Activated CD8-positive, alpha-beta T cell treated with anti-CD3 and anti-CD28 coated beads, Interleukin-2, amount 10 ng/mL, durations not matched to agents 7 days and 5 days (primary cell): ENCODE measurements at regions not wholly inside any gene's neighbourhood (a gene's known extent, or its start where the extent isn't known, plus 50 kb on each side); places are given as distances from the start of the nearest gene placed in this dataset.

Experiments used
- ATAC-seq: fragments of 150-1000 bp; cut with Tn5 transposase; one replicate; pipeline ENCODE4 v1.10.0; 2021; ENCODE audit warnings: moderate library complexity
- CTCF ChIA-PET: fragments of 350-600 bp; sonication (Branson Sonifier 250); formaldehyde crosslinking; loops from one replicate; lab custom pipeline; 2021; ENCODE audit warnings: antibody characterized with exemption; lab: Charles Lee
- POLR2A ChIA-PET: fragments of 350-600 bp; sonication (Branson Sonifier 250); formaldehyde crosslinking; loops from one replicate; lab custom pipeline; 2021; ENCODE audit warnings: antibody characterized with exemption; lab: Charles Lee
- DNase-seq: peaks from one replicate; pipeline ENCODE4 v3.0.0-alpha.2; 2020
- H3K27ac Mint-ChIP-seq: one replicate; pipeline ENCODE4 v1.8.0; 2021; ENCODE audit warnings: mild to moderate bottlenecking, mixed read lengths
- H3K27me3 Mint-ChIP-seq: one replicate; pipeline ENCODE4 v1.8.0; 2021; ENCODE audit warnings: low read depth, mixed read lengths
- H3K36me3 Mint-ChIP-seq: one replicate; pipeline ENCODE4 v1.8.0; 2021; ENCODE audit warnings: low read depth, mixed read lengths
- H3K4me1 Mint-ChIP-seq: one replicate; pipeline ENCODE4 v1.8.0; 2021; ENCODE audit warnings: low read depth, mixed read lengths
- H3K4me3 Mint-ChIP-seq: one replicate; pipeline ENCODE4 v1.8.0; 2021; ENCODE audit warnings: mild to moderate bottlenecking, mixed read lengths
- H3K9me3 Mint-ChIP-seq: one replicate; pipeline ENCODE4 v1.8.0; 2022; ENCODE audit warnings: mixed read lengths; ENCODE audit not compliant: insufficient read depth

- Mint-ChIP-seq H3K9me3 (no peaks in the 10 kb centered on the region), H3K27me3 (no peaks in the 10 kb centered on the region), H3K36me3 (no peaks in the 10 kb centered on the region), H3K27ac (no peak overlapping the region), H3K4me1 (no peaks in the 10 kb centered on the region), H3K4me3 (no peak overlapping the region)
- ATAC-seq (no peak), DNase-seq (no peak)
- CTCF ChIA-PET = no interaction called here
- POLR2A ChIA-PET = no interaction called here
Measured at GRCh38 chr1:60598041-60598910, 484.1 kb upstream of the NFIA start.

GRCh38 chr1:60596791-60597750 lies 485.3 kb upstream of the NFIA start:
- Mint-ChIP-seq H3K9me3 (no peaks in the 10 kb centered on the region), H3K27me3 (no peaks in the 10 kb centered on the region), H3K27ac (no peak overlapping the region), H3K4me3 (no peak overlapping the region), H3K4me1 (no peaks in the 10 kb centered on the region), H3K36me3 (no peaks in the 10 kb centered on the region)
- DNase-seq (no peak), ATAC-seq (no peak)
- ChIA-PET CTCF (no interaction called here), POLR2A (no interaction called here)

- no peak overlapping the region for H3K4me3 Mint-ChIP-seq
Measured at GRCh38 chr1:60591583-60591982, 490.8 kb upstream of the NFIA start.

GRCh38 chr1:60589916-60590315 lies 492.4 kb upstream of the NFIA start:
- H3K4me3 Mint-ChIP-seq = no peak overlapping the region
- no peak for ATAC-seq
- POLR2A ChIA-PET = no interaction called here
- H3K9me3 Mint-ChIP-seq = no peaks in the 10 kb centered on the region
- CTCF ChIA-PET = no interaction called here
- DNase-seq = no peak
- no peaks in the 10 kb centered on the region for H3K4me1 Mint-ChIP-seq
- no peak overlapping the region for H3K27ac Mint-ChIP-seq
- H3K36me3 Mint-ChIP-seq = no peaks in the 10 kb centered on the region
- H3K27me3 Mint-ChIP-seq = no peaks in the 10 kb centered on the region

More at GRCh38 chr1:60591583-60591982, 490.8 kb upstream of the NFIA start:
- Mint-ChIP-seq H3K9me3 (no peaks in the 10 kb centered on the region), H3K27ac (no peak overlapping the region), H3K36me3 (no peaks in the 10 kb centered on the region), H3K4me1 (no peaks in the 10 kb centered on the region), H3K27me3 (no peaks in the 10 kb centered on the region)
- ChIA-PET CTCF (no interaction called here), POLR2A (no interaction called here)
- no peak for DNase-seq
- ATAC-seq = no peak

- no peak overlapping the region for H3K27ac Mint-ChIP-seq
- H3K27me3 Mint-ChIP-seq = no peaks in the 10 kb centered on the region
- H3K36me3 Mint-ChIP-seq = no peaks in the 10 kb centered on the region
- ATAC-seq (no peak), DNase-seq (no peak)
- peaks cover 3% of the 10 kb centered on the region for H3K9me3 Mint-ChIP-seq
- ChIA-PET CTCF (no interaction called here), POLR2A (no interaction called here)
- H3K4me3 Mint-ChIP-seq = no peak overlapping the region
- H3K4me1 Mint-ChIP-seq = no peaks in the 10 kb centered on the region
Measured at GRCh38 chr1:60589046-60589748, 493.2 kb upstream of the NFIA start.

- no peaks in the 10 kb centered on the region for H3K4me1 Mint-ChIP-seq
- no peak overlapping the region for H3K27ac Mint-ChIP-seq
- ChIA-PET CTCF (no interaction called here), POLR2A (no interaction called here)
- peaks cover 1% of the 10 kb centered on the region for H3K36me3 Mint-ChIP-seq
- H3K9me3 Mint-ChIP-seq = peaks cover 14% of the 10 kb centered on the region
- DNase-seq (no peak), ATAC-seq (no peak)
- H3K4me3 Mint-ChIP-seq = no peak overlapping the region
- no peaks in the 10 kb centered on the region for H3K27me3 Mint-ChIP-seq
Measured at GRCh38 chr1:60584371-60584770, 498.0 kb upstream of the NFIA start.

GRCh38 chr1:60583696-60584095 lies 498.7 kb upstream of the NFIA start:
- H3K4me1 Mint-ChIP-seq = no peaks in the 10 kb centered on the region
- no peaks in the 10 kb centered on the region for H3K27me3 Mint-ChIP-seq
- no peak for DNase-seq
- CTCF ChIA-PET = no interaction called here
- H3K36me3 Mint-ChIP-seq = peaks cover 1% of the 10 kb centered on the region
- no peak overlapping the region for H3K4me3 Mint-ChIP-seq
- H3K9me3 Mint-ChIP-seq = peaks cover 14% of the 10 kb centered on the region
- POLR2A ChIA-PET = no interaction called here
- no peak for ATAC-seq
- H3K27ac Mint-ChIP-seq = no peak overlapping the region

GRCh38 chr1:60581455-60582220 lies 500.7 kb upstream of the NFIA start:
- H3K27me3 Mint-ChIP-seq = no peaks in the 10 kb centered on the region
- peaks cover 1% of the 10 kb centered on the region for H3K36me3 Mint-ChIP-seq
- no peak overlapping the region for H3K4me3 Mint-ChIP-seq
- ChIA-PET POLR2A (no interaction called here), CTCF (no interaction called here)
- DNase-seq = no peak
- ATAC-seq = no peak
- no peak overlapping the region for H3K27ac Mint-ChIP-seq
- H3K4me1 Mint-ChIP-seq = no peaks in the 10 kb centered on the region
- H3K9me3 Mint-ChIP-seq = peaks cover 14% of the 10 kb centered on the region

- CTCF ChIA-PET = no interaction called here
- no peaks in the 10 kb centered on the region for H3K36me3 Mint-ChIP-seq
Measured at GRCh38 chr1:60577029-60577428, 503.5 kb upstream of the C1orf87 start.

GRCh38 chr1:60575326-60575977 lies 501.9 kb upstream of the C1orf87 start:
- no peaks in the 10 kb centered on the region for H3K27me3 Mint-ChIP-seq
- no peaks in the 10 kb centered on the region for H3K36me3 Mint-ChIP-seq
- ATAC-seq (no peak), DNase-seq (no peak)
- no peak overlapping the region for H3K4me3 Mint-ChIP-seq
- H3K27ac Mint-ChIP-seq = no peak overlapping the region
- ChIA-PET POLR2A (no interaction called here), CTCF (no interaction called here)
- no peaks in the 10 kb centered on the region for H3K4me1 Mint-ChIP-seq
- H3K9me3 Mint-ChIP-seq = no peaks in the 10 kb centered on the region

More at GRCh38 chr1:60577029-60577428, 503.5 kb upstream of the C1orf87 start:
- H3K4me1 Mint-ChIP-seq = no peaks in the 10 kb centered on the region
- H3K9me3 Mint-ChIP-seq = no peaks in the 10 kb centered on the region
- no peaks in the 10 kb centered on the region for H3K27me3 Mint-ChIP-seq
- DNase-seq (no peak), ATAC-seq (no peak)
- no peak overlapping the region for H3K27ac Mint-ChIP-seq
- POLR2A ChIA-PET = no interaction called here
- no peak overlapping the region for H3K4me3 Mint-ChIP-seq
